Breast epithelium (tissue), 4 donors: ENCODE measurements at regions not wholly inside any gene's neighbourhood (a gene's known extent, or its start where the extent isn't known, plus 50 kb on each side); places are given as distances from the start of the nearest gene placed in this dataset.

ENCODE experiments used
- DNase-seq, 2 donors: peaks; one replicate each; pipeline ENCODE4 v3.0.0-alpha.2; 2019; ENCODE audit warnings: low spot score in 2 of 2
- H3K27ac ChIP-seq, 2 donors: fragments of 200-600 bp; sonication (generic) in 1 of 2; one replicate each; pipeline ENCODE4 v1.5.1; 2016 to 2019; ENCODE audit warnings: mild to moderate bottlenecking in 1 of 2
- H3K27me3 ChIP-seq, 2 donors: fragments of 200-600 bp; sonication (generic) in 1 of 2; one replicate each; pipeline versions ENCODE4 v1.5.1 to v1.6.0; 2017 to 2019; ENCODE audit warnings: control low read depth in 1 of 2, mild to moderate bottlenecking in 1 of 2
- H3K36me3 ChIP-seq: fragments of 200-600 bp; one replicate; pipeline ENCODE4 v1.5.1; 2019
- H3K4me1 ChIP-seq, 2 donors: fragments of 200-600 bp; sonication (generic); one replicate each; pipeline ENCODE4 v1.5.1; 2016 to 2019; ENCODE audit warnings: control low read depth in 1 of 2
- H3K4me3 ChIP-seq, 3 donors: fragments of 200-600 bp; sonication (generic); 1 replicate in 2 of 3; 2 replicates in 1 of 3; pipeline ENCODE4 v1.5.1; 2016 to 2019; ENCODE audit warnings: mild to moderate bottlenecking in 3 of 3, moderate library complexity in 2 of 3
- H3K9me3 ChIP-seq, 2 donors: fragments of 200-600 bp; sonication (generic) in 1 of 2; one replicate each; pipeline ENCODE4 v1.5.1; 2016 to 2019; ENCODE audit warnings: control low read depth in 1 of 2
- CTCF ChIP-seq, 3 donors: fragments of 450-650 bp; IDR thresholded peaks; one replicate each; pipeline ENCODE4 v1.5.1; 2016 to 2017; ENCODE audit warnings: antibody characterized with exemption in 3 of 3, mild to moderate bottlenecking in 3 of 3, moderate library complexity in 3 of 3
- POLR2A ChIP-seq: fragments of 450-650 bp; IDR thresholded peaks from one replicate; pipeline ENCODE4 v1.6.1; 2016; ENCODE audit warnings: antibody characterized with exemption, mild to moderate bottlenecking, moderate library complexity
- POLR2AphosphoS5 ChIP-seq, 3 donors: sonication (generic); formaldehyde crosslinking; IDR thresholded peaks; one replicate each; pipeline ENCODE4 v1.6.1; 2017; ENCODE audit warnings: antibody characterized with exemption in 3 of 3
- intact Hi-C: fragments of 100-400 bp; cut with DNase I; formaldehyde crosslinking; loops from one replicate; pipeline ENCODE4 v1.15.1; 2023; ENCODE audit warnings: low total_unique reads

- Histone ChIP-seq H3K27me3 (peaks cover 0 to 4% of the 10 kb centered on the region in 2 donors), H3K27ac (no peak overlapping the region), H3K4me1 (no peaks in the 10 kb centered on the region), H3K9me3 (no peaks in the 10 kb centered on the region), H3K36me3 (no peaks in the 10 kb centered on the region), H3K4me3 (no peak overlapping the region)
- intact Hi-C loops = no loop called here
- no peak for DNase-seq
- no peak for TF ChIP-seq POLR2AphosphoS5 (IDR thresholded peaks at IDR 0.05)
- no peak for TF ChIP-seq POLR2A
- TF ChIP-seq CTCF (IDR thresholded peaks at IDR 0.05) = no peak
These were observed 192.0 kb downstream of the ERMARD start for GRCh38 chr6:169943241-169944060.

DNA sequence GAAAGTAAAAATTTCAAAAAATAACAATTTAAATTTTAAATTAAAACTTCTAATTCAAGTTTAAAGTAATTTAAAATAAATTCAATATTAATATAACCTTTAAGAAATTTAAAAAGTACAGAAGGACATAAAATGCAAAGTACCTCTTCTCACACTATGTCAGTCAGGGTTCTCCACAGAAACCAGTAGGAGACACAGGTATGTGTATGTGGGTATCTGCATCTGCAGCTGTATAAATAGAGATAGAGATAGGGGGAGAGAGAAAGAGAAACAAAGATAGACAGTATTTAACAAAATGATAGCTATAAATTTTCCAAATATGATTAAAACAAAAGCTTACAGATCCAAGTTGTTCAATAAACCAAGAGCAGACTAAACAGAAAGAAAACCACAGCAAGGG lies 190.8 kb downstream of the ERMARD start:
- no peaks in the 10 kb centered on the region for H3K36me3 ChIP-seq
- no peak for DNase-seq
- H3K4me1 ChIP-seq = no peaks in the 10 kb centered on the region
- H3K4me3 ChIP-seq = no peak overlapping the region
- intact Hi-C loops = no loop called here
- peaks cover 0 to 14% of the 10 kb centered on the region in 2 donors for H3K27me3 ChIP-seq
- no peak overlapping the region for H3K27ac ChIP-seq
- TF ChIP-seq CTCF (IDR thresholded peaks at IDR 0.05) (no peak), POLR2AphosphoS5 (IDR thresholded peaks at IDR 0.05) (no peak), POLR2A (no peak)
- H3K9me3 ChIP-seq = no peaks in the 10 kb centered on the region

DNA sequence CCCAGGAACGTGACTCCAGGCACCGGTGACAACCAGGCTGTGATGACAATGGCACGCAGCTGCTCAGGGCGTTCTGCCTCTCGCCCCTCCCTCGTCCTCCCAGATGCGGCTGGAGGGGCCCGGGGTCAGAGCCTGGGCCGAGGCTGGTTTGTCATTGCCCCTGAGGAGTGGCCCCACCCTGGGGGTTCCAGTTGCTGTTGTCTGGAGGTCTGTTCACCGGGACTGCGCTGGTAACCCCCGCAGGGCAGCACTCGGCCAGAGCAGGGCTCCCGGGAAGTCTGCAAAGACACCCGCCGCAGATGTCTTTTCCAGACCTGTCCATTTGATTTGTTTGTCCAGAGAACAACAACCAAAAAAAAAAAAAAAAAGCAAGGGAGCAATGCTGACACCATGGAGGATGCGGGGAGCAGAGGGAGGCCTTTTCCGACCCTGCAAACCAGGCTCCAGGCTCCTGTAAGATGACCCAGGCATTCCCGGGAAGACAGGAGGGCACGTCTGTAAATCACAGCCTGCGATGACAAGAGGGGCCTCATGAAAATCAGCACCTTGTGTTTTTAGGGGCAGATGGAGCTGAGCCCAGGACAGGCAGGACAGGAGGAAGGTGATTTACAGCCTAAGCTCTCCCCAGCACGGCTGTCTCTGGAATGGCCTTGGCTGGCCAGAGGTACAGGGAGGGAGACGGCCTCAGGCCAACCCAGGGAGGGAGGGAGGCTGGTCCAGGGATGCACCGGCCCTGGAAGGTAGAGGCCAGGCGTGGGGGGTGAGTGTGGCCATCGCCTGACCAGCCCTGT lies 189.3 kb downstream of the ERMARD start:
- Histone ChIP-seq H3K27ac (no peak overlapping the region), H3K4me1 (no peaks in the 10 kb centered on the region), H3K4me3 (no peak overlapping the region), H3K9me3 (no peaks in the 10 kb centered on the region), H3K27me3 (peaks cover 0 to 14% of the 10 kb centered on the region in 2 donors), H3K36me3 (no peaks in the 10 kb centered on the region)
- DNase-seq = no peak
- TF ChIP-seq CTCF (IDR thresholded peaks at IDR 0.05) (no peak), POLR2A (no peak)
- intact Hi-C loops = no loop called here

DNA sequence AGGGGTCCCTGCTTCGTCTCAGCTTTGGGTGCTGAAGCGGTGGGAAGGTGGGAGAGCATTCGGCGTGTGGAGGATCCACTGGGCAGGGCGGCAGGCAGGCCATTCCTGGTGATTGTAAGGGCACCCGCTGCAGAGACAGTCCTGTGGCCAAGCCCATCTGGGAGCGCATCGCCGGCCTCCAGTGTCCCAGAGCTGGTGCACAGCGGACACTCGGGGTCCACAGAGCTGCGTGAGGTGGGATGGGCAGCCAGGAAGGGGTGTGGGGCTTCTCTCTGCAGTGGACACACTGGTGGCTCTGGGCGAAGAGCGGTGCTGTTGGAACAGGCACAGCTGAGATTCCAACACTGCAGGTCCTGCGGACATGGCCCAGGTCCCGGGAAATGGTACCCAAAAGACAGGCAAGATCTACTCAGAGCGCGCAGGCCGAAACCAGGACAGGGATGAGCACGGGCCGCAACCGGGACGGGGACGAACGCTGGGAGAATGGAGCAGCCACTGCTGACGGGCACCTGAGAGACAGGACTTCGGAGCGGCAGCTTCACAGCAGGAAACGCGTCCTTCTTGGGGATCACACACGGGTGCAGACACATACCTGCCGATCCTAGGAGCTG lies 188.2 kb downstream of the ERMARD start:
- TF ChIP-seq POLR2AphosphoS5 (IDR thresholded peaks at IDR 0.05) (no peak), CTCF (IDR thresholded peaks at IDR 0.05) (no peak), POLR2A (no peak)
- H3K4me3 ChIP-seq = no peak overlapping the region
- no peak overlapping the region for H3K27ac ChIP-seq
- H3K4me1 ChIP-seq = no peaks in the 10 kb centered on the region
- intact Hi-C loops = no loop called here
- no peaks in the 10 kb centered on the region for H3K36me3 ChIP-seq
- no peaks in the 10 kb centered on the region for H3K9me3 ChIP-seq
- H3K27me3 ChIP-seq = peaks cover 0 to 14% of the 10 kb centered on the region in 2 donors
- no peak for DNase-seq

DNA sequence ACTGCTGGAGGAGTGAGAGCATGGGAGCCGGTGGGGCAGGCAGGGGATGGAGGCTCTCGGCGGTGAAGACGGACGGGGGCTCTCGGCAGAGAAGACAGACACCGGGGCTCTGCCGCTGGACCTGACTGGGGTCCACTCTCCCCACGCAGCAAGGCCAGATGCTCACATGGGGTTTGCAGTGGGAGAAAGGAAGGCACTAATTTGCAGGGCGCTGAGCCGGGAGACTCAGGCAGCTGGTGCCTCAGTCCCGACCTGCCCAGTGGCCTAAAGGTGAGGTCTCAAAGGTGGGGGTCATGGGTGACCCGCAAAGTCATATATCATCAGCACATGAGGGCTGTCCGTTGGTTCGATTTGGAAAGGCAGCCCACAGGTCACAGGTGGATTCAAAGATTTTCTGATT lies 187.3 kb downstream of the ERMARD start:
- intact Hi-C loops = no loop called here
- Histone ChIP-seq H3K9me3 (no peaks in the 10 kb centered on the region), H3K27me3 (peaks cover 0 to 14% of the 10 kb centered on the region in 2 donors), H3K27ac (no peak overlapping the region), H3K4me1 (no peaks in the 10 kb centered on the region), H3K36me3 (no peaks in the 10 kb centered on the region), H3K4me3 (no peak overlapping the region)
- no peak for DNase-seq
- TF ChIP-seq CTCF (IDR thresholded peaks at IDR 0.05) (no peak), POLR2AphosphoS5 (IDR thresholded peaks at IDR 0.05) (no peak), POLR2A (no peak)
